HepG2 (cell line): ENCODE measurements at regions not wholly inside any gene's neighbourhood (a gene's known extent, or its start where the extent isn't known, plus 50 kb on each side); places are given as distances from the start of the nearest gene placed in this dataset.

Experiments
- ATAC-seq: fragments of 200-7000 bp; cut with Tn5 transposase; 3 replicates; pipeline ENCODE4 v1.9.1; 2020; ENCODE audit warnings: mild to moderate bottlenecking, moderate library complexity
- BruUV-seq: library from RNA; stranded (reverse); fragments of 400-500 nt; replicated peaks from 2 replicates; lab custom pipeline; 2021; lab: Mats Ljungman, UMichigan
- CTCF ChIA-PET: fragments of 300-600 bp; formaldehyde crosslinking; extraction: SDS; loops from one replicate; lab custom pipeline; 2021; ENCODE audit warnings: low total read pairs, inconsistent platforms, low intra/inter-chr PET ratio; lab: Yijun Ruan, JAX
- POLR2A ChIA-PET: fragments of 350-600 bp; sonication (Branson Sonifier 250); formaldehyde crosslinking; loops from one replicate; lab custom pipeline; 2020; ENCODE audit warnings: antibody characterized with exemption, inconsistent platforms; lab: Yijun Ruan, JAX
- DNase-seq: peaks from one replicate; pipeline ENCODE4 v3.0.0-alpha.2; 2015; ENCODE audit warnings: low spot score
- FAIRE-seq: peaks from 3 replicates; lab custom pipeline; 2011; peaks lifted over from hg19 to GRCh38; lab: Jason Lieb, UNC
- H2AFZ ChIP-seq: one replicate; pipeline ENCODE4 v1.6.1; 2011; ENCODE audit warnings: low read length, inconsistent platforms
- H3K27ac ChIP-seq: fragments of 300-600 bp; 3 replicates; pipeline ENCODE4 v1.8.0; 2011; ENCODE audit warnings: mixed run types, mild to moderate bottlenecking, mixed read lengths, low read length, inconsistent platforms; ENCODE audit not compliant: insufficient read depth; ENCODE audit errors: extremely low read length
- H3K27me3 ChIP-seq, 2 experiments: fragments of 200-600 bp in 1 of 2; 2 replicates in 1 of 2; 3 replicates in 1 of 2; pipeline versions ENCODE4 v1.6.0 to v1.8.0; 2011; ENCODE audit warnings: low read length in 2 of 2, mild to moderate bottlenecking in 2 of 2, moderate library complexity in 2 of 2, inconsistent platforms in 1 of 2; ENCODE audit not compliant: insufficient read depth in 2 of 2, control insufficient read depth in 1 of 2
- H3K36me3 ChIP-seq, 2 experiments: fragments of 200-600 bp in 1 of 2; replicated peaks in 1 of 2; 2 replicates in 1 of 2; 3 replicates in 1 of 2; pipeline versions ENCODE4 v1.5.1 to v1.8.0; 2011; ENCODE audit warnings: low read length in 2 of 2, inconsistent platforms in 1 of 2; ENCODE audit not compliant: insufficient read depth in 2 of 2, control insufficient read depth in 1 of 2
- H3K4me1 ChIP-seq: 2 replicates; pipeline ENCODE4 v1.5.1; 2012; ENCODE audit warnings: low read length, inconsistent platforms; ENCODE audit not compliant: insufficient read depth
- H3K4me2 ChIP-seq: 2 replicates; pipeline ENCODE4 v1.6.0; 2011; ENCODE audit warnings: low read depth, low read length, inconsistent platforms
- H3K4me3 ChIP-seq, 3 experiments: fragments of 200-600 bp in 1 of 3; sonication (generic), shearing (Covaris generic) in 1 of 3; replicated peaks in 1 of 3; 2 replicates each; pipeline ENCODE4 v1.5.1; 2011 to 2016; ENCODE audit warnings: low read length in 3 of 3, inconsistent platforms in 2 of 3, low read depth in 2 of 3, mild to moderate bottlenecking in 2 of 3, control low read depth in 1 of 3, mixed read lengths in 1 of 3; ENCODE audit not compliant: insufficient read depth in 1 of 3
- H3K79me2 ChIP-seq: one replicate; pipeline ENCODE4 v1.6.1; 2011; ENCODE audit warnings: low read length, inconsistent platforms; ENCODE audit not compliant: insufficient read depth
- H3K9ac ChIP-seq: 2 replicates; pipeline ENCODE4 v1.6.0; 2011; ENCODE audit warnings: mild to moderate bottlenecking, low read depth, low read length, inconsistent platforms; ENCODE audit not compliant: insufficient read depth
- H3K9me3 ChIP-seq: 2 replicates; pipeline ENCODE4 v1.5.1; 2012; ENCODE audit warnings: mild to moderate bottlenecking, low read length
- H4K20me1 ChIP-seq: 2 replicates; pipeline ENCODE4 v1.6.0; 2011; ENCODE audit warnings: inconsistent platforms, mild to moderate bottlenecking, low read length, moderate library complexity; ENCODE audit not compliant: insufficient read depth
- ARID4A ChIP-seq: sonication (generic); formaldehyde crosslinking; IDR thresholded peaks from 2 replicates; pipeline ENCODE4 v1.5.0; 2020; ENCODE audit warnings: mild to moderate bottlenecking, missing genetic modification reagents, borderline replicate concordance
- KDM4B ChIP-seq: sonication (generic); formaldehyde crosslinking; IDR thresholded peaks from 2 replicates; pipeline ENCODE4 v1.4.0; 2020; ENCODE audit warnings: missing genetic modification reagents
- SMC3 ChIP-seq: IDR thresholded peaks from 2 replicates; pipeline ENCODE4 v1.6.1; 2011; ENCODE audit warnings: low read length, improper control_type of control experiment
- TARDBP ChIP-seq: sonication (generic); formaldehyde crosslinking; IDR thresholded peaks from 2 replicates; pipeline ENCODE4 v1.8.0; 2022; ENCODE audit warnings: mild to moderate bottlenecking, missing genetic modification reagents
- ZNF101 ChIP-seq: sonication (generic); formaldehyde crosslinking; IDR thresholded peaks from 2 replicates; pipeline ENCODE4 v1.4.0; 2020; ENCODE audit warnings: mild to moderate bottlenecking, low read depth, missing genetic modification reagents, borderline replicate concordance
- ZNF232 ChIP-seq: sonication (generic); formaldehyde crosslinking; IDR thresholded peaks from 2 replicates; pipeline ENCODE4 v1.4.0; 2020; ENCODE audit warnings: missing genetic modification reagents, borderline replicate concordance
- ZNF546 ChIP-seq: sonication (generic); formaldehyde crosslinking; conservative IDR thresholded peaks from 2 replicates; pipeline ENCODE4 v1.8.1; 2023; ENCODE audit warnings: mild to moderate bottlenecking, missing genetic modification reagents
- ZNF780A ChIP-seq: sonication (generic); formaldehyde crosslinking; IDR thresholded peaks from 2 replicates; pipeline ENCODE4 v1.8.0; 2022; ENCODE audit warnings: mild to moderate bottlenecking, missing genetic modification reagents, moderate library complexity
- ZZZ3 ChIP-seq: sonication (generic); formaldehyde crosslinking; IDR thresholded peaks from 2 replicates; pipeline ENCODE4 v1.4.0; 2020; ENCODE audit warnings: missing genetic modification reagents, mild to moderate bottlenecking, borderline replicate concordance
- WGBS: methylation state at CpG from one replicate; pipeline ENCODE4 v1.1.6; 2017; ENCODE audit warnings: low lambda C conversion rate; 5-methylcytosine and 5-hydroxymethylcytosine counted together
- in situ Hi-C: cut with HindIII; loops from 2 replicates; pipeline ENCODE4 v1.10.0; 2017; ENCODE audit warnings: low pct_unique_long_range_greater_than_20kb; ENCODE audit not compliant: extremely low pct_ligation_motif_present
- intact Hi-C: fragments of 100-400 bp; cut with micrococcal nuclease; formaldehyde crosslinking; loops from one replicate; pipeline ENCODE4 v1.10.0; 2022; ENCODE audit not compliant: unreplicated experiment

- Histone ChIP-seq H3K27me3 (no peaks in the 10 kb centered on the region), H3K4me3 (no peak overlapping the region)
- POLR2A ChIA-PET = no interaction called here
- TF ChIP-seq ARID4A (CRISPR knock-in tag) (no peak), ZNF780A (CRISPR knock-in tag) (no peak), KDM4B (CRISPR knock-in tag) (no peak), ZNF101 (CRISPR knock-in tag) (no peak)
- TF ChIP-seq, all 625 proteins: peak for 0
- 5% methylated on average over 4 of the region's 4 CpGs for WGBS
- FAIRE-seq = no peak
- in situ Hi-C loops = no loop called here
- no peak overlapping the region for H3K4me2 ChIP-seq
- DNase-seq = no peak
- CTCF ChIA-PET = no interaction called here
- no peaks in the 10 kb centered on the region for H4K20me1 ChIP-seq
- intact Hi-C loops = no loop called here
- no peak for ATAC-seq
- H3K4me1 ChIP-seq = no peaks in the 10 kb centered on the region
- BruUV-seq = no TSS peak
- no peaks in the 10 kb centered on the region for H3K79me2 ChIP-seq
- H3K9ac ChIP-seq = no peak overlapping the region
- peaks cover 82% of the 10 kb centered on the region for H3K9me3 ChIP-seq
- H3K27ac ChIP-seq = no peak overlapping the region
- no peaks in the 10 kb centered on the region for H3K36me3 ChIP-seq
- H2AFZ ChIP-seq = no peak overlapping the region
Observed at GRCh38 chr18:43827311-43827710, 550.0 kb upstream of the SYT4 start.

- Histone ChIP-seq H3K27me3 (no peaks in the 10 kb centered on the region), H3K4me2 (no peak overlapping the region), H3K27ac (no peak overlapping the region), H3K79me2 (no peaks in the 10 kb centered on the region), H3K9ac (no peak overlapping the region), H2AFZ (no peak overlapping the region), H3K36me3 (no peaks in the 10 kb centered on the region), H3K9me3 (peaks cover 67% of the 10 kb centered on the region), H3K4me3 (no peak overlapping the region), H4K20me1 (no peaks in the 10 kb centered on the region)
- in situ Hi-C loops = no loop called here
- CTCF ChIA-PET = no interaction called here
- DNase-seq (no peak), FAIRE-seq (no peak), ATAC-seq (no peak)
- BruUV-seq = no TSS peak
- TF ChIP-seq ZZZ3 = no peak
- TF ChIP-seq SMC3 = no peak
- TF ChIP-seq ZNF546 (CRISPR knock-in tag) = no peak
- TF ChIP-seq TARDBP (CRISPR knock-in tag) = no peak
- no peak for TF ChIP-seq ZNF232 (CRISPR knock-in tag)
- TF ChIP-seq, all 625 proteins: peak for 0
- H3K4me1 ChIP-seq = no peaks in the 10 kb centered on the region
- POLR2A ChIA-PET = no interaction called here
- WGBS = 0% methylated on average over 1 of the region's 1 CpG
- intact Hi-C loops = no loop called here
Observed at GRCh38 chr18:43830303-43830702, 553.0 kb upstream of the SYT4 start.
